K562 (cell line): ENCODE measurements at regions not wholly inside any gene's neighbourhood (a gene's known extent, or its start where the extent isn't known, plus 50 kb on each side); places are given as distances from the start of the nearest gene placed in this dataset.

ENCODE experiments used
- ARID3A ChIP-seq: IDR thresholded peaks from 2 replicates; pipeline ENCODE4 v1.6.1; 2012; ENCODE audit warnings: low read depth, low read length, improper control_type of control experiment, borderline replicate concordance
- CTCF ChIP-seq, 3 experiments: IDR thresholded peaks in 2 of 3; conservative IDR thresholded peaks in 1 of 3; 2 replicates each; pipeline ENCODE4 v1.5.1; 2011 to 2012; ENCODE audit warnings: low read length in 3 of 3, mild to moderate bottlenecking in 3 of 3, control low read depth in 2 of 3, improper control_type of control experiment in 1 of 3, inconsistent platforms in 1 of 3, low read depth in 1 of 3, mixed read lengths in 1 of 3, moderate library complexity in 1 of 3; ENCODE audit not compliant: insufficient read depth in 2 of 3
- GATA2 ChIP-seq: sonication (generic); formaldehyde crosslinking; IDR thresholded peaks from 2 replicates; pipeline ENCODE4 v1.4.0; 2020; ENCODE audit warnings: mild to moderate bottlenecking, missing genetic modification reagents
- HDAC1 ChIP-seq, 2 experiments: fragments of 450-650 bp; IDR thresholded peaks; 2 replicates each; pipeline ENCODE4 v1.6.1; 2016 to 2017; ENCODE audit warnings: inconsistent platforms in 1 of 2, mild to moderate bottlenecking in 1 of 2, moderate library complexity in 1 of 2
- KLF16 ChIP-seq: IDR thresholded peaks from 2 replicates; pipeline ENCODE4 v1.6.1; 2016; ENCODE audit warnings: antibody characterized with exemption
- MEF2A ChIP-seq: IDR thresholded peaks from 2 replicates; pipeline ENCODE4 v1.6.1; 2011; ENCODE audit warnings: low read depth, mild to moderate bottlenecking, low read length, moderate library complexity; ENCODE audit not compliant: control insufficient read depth
- MXI1 ChIP-seq: IDR thresholded peaks from 2 replicates; pipeline ENCODE4 v1.6.1; 2011; ENCODE audit warnings: low read depth, mild to moderate bottlenecking, improper control_type of control experiment, low read length
- RAD21 ChIP-seq, 2 experiments: fragments of 250-450 bp in 1 of 2; fragments of 450-650 bp in 1 of 2; sonication (Bioruptor Pico) in 1 of 2; formaldehyde crosslinking in 1 of 2; IDR thresholded peaks in 1 of 2; conservative IDR thresholded peaks in 1 of 2; 2 replicates each; pipeline versions ENCODE4 v1.4.0 to v1.8.0; 2020 to 2022; ENCODE audit warnings: mild to moderate bottlenecking in 2 of 2, moderate library complexity in 1 of 2
- RBFOX2 ChIP-seq: fragments of 200-400 bp; formaldehyde crosslinking; IDR thresholded peaks from 2 replicates; pipeline ENCODE4 v1.6.1; 2017; ENCODE audit warnings: low read depth, mild to moderate bottlenecking, low read length, moderate library complexity
- SMARCA5 ChIP-seq: fragments of 450-650 bp; IDR thresholded peaks from 2 replicates; pipeline ENCODE4 v1.6.1; 2016
- TEAD4 ChIP-seq, 2 experiments: sonication (generic) in 1 of 2; formaldehyde crosslinking in 1 of 2; IDR thresholded peaks; 2 replicates each; pipeline versions ENCODE4 v1.6.1 to v1.8.0; 2012 to 2022; ENCODE audit warnings: borderline replicate concordance in 1 of 2, inconsistent platforms in 1 of 2, low read length in 1 of 2, mild to moderate bottlenecking in 1 of 2, missing genetic modification reagents in 1 of 2
- ZNF143 ChIP-seq: sonication (generic); formaldehyde crosslinking; IDR thresholded peaks from 2 replicates; pipeline ENCODE4 v1.9.0; 2022; ENCODE audit warnings: mild to moderate bottlenecking, missing genetic modification reagents
- ZNF561 ChIP-seq: fragments of 450-650 bp; formaldehyde crosslinking; conservative IDR thresholded peaks from 2 replicates; pipeline ENCODE4 v1.4.0; 2020; ENCODE audit warnings: mild to moderate bottlenecking, moderate library complexity

GRCh38 chr12:47321436-47321835, 241.7 kb upstream of the AMIGO2 start:
- TF ChIP-seq CTCF (IDR thresholded peaks at IDR 0.05 in 2 of 3, conservative IDR thresholded peaks at IDR 0.05 in 1 of 3; ENCODE audit: insufficient read depth in 2 of 3, low read depth in 1 of 3, low read length in 3 of 3) (no peak), SMARCA5 (no peak), RBFOX2 (no peak), RAD21 (CRISPR knock-in tag; conservative IDR thresholded peaks at IDR 0.05 in 1 of 2, IDR thresholded peaks at IDR 0.05 in 1 of 2) (no peak), TEAD4 (IDR thresholded peaks at IDR 0.05; ENCODE audit: low read length) (no peak), TEAD4 (CRISPR knock-in tag; IDR thresholded peaks at IDR 0.05; ENCODE audit: borderline replicate concordance) (no peak), KLF16 (no peak), HDAC1 (IDR thresholded peaks at IDR 0.05) (no peak), ZNF561 (CRISPR knock-in tag) (no peak), ARID3A (no peak), MEF2A (no peak), ZNF143 (CRISPR knock-in tag) (no peak), GATA2 (CRISPR knock-in tag) (no peak), MXI1 (no peak)
